ENCODE measurements at regions not wholly inside any gene's neighbourhood (a gene's known extent, or its start where the extent isn't known, plus 50 kb on each side); places are given as distances from the start of the nearest gene placed in this dataset.

DNA sequence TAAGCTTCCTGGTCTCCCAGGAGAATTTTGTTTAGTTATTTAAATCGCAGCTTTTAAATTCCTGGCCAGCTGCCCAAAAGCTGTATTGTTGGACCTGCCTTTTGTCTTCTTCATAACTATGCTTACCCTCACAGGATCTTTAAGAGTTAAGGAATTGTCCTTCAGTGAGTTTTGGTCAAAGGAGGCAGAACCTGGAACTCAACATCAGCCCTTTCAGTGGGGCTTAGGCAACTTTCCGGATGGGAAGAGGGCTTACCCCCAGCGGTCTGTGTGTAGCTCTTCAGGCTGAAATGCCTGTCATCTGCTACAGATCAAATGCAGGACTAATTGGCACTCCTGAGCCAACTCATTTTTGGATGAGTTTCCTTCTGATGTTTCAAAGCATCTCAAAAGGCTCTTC, 402.6 kb downstream of the SIPA1L2 start:
- H3K9me2 ChIP-seq = no peaks in the 10 kb centered on the region
- H3K4me3 ChIP-seq (ENCODE audit: low read depth in 2 of 2, low read length in 1 of 2) = no peak overlapping the region
- no peak overlapping the region for H3K27ac ChIP-seq (ENCODE audit: low read depth in 2 of 2, low read length in 1 of 2)
- no peaks in the 10 kb centered on the region for H3K27me3 ChIP-seq (ENCODE audit: insufficient read depth)
- peaks cover 5 to 22% of the 10 kb centered on the region in 2 experiments; a peak in 3 of 4 replicates for H3K4me1 ChIP-seq (ENCODE audit: control insufficient read depth in 1 of 2, insufficient read depth in 2 of 2, low read depth in 1 of 2, low read length in 1 of 2)
- H3K4me2 ChIP-seq = no peak overlapping the region
- no peak overlapping the region for H3K9ac ChIP-seq
- ChIA-PET CTCF (interaction anchor here (0.7 to 0.8 kb wide), 2 partner anchors 12 to 579 kb away, joined by 3 read pairs; no protein-coding TSS in a partner anchor), POLR2A (no interaction called here)
- WGBS (ENCODE audit: low lambda C conversion rate) = 42% methylated on average over 3 of the region's 3 CpGs
- H3K36me3 ChIP-seq (replicated peaks in 1 of 2; ENCODE audit: control insufficient read depth in 1 of 2, insufficient read depth in 2 of 2, low read length in 1 of 2) = no peaks in the 10 kb centered on the region
- DNase-seq = no peak
- H4K20me1 ChIP-seq (ENCODE audit: insufficient read depth) = no peaks in the 10 kb centered on the region
- no peaks in the 10 kb centered on the region for H3K9me3 ChIP-seq
- no peaks in the 10 kb centered on the region for H3K79me2 ChIP-seq (ENCODE audit: insufficient read depth)
- no peak overlapping the region for H2AFZ ChIP-seq (ENCODE audit: low read depth)
- H3F3A ChIP-seq (replicated peaks; ENCODE audit: insufficient read depth) = no peaks in the 10 kb centered on the region
- TF ChIP-seq, protein P1, sequence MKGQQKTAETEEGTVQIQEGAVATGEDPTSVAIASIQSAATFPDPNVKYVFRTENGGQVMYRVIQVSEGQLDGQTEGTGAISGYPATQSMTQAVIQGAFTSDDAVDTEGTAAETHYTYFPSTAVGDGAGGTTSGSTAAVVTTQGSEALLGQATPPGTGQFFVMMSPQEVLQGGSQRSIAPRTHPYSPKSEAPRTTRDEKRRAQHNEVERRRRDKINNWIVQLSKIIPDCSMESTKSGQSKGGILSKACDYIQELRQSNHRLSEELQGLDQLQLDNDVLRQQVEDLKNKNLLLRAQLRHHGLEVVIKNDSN (IDR thresholded peaks at IDR 0.05; ENCODE audit: borderline replicate concordance, low read depth) = no peak
- TF ChIP-seq YY1 (IDR thresholded peaks at IDR 0.05; ENCODE audit: low read depth) = no peak
- TF ChIP-seq NRF1 (IDR thresholded peaks at IDR 0.05; ENCODE audit: low read depth, low read length) = no peak
- TF ChIP-seq, protein P2, sequence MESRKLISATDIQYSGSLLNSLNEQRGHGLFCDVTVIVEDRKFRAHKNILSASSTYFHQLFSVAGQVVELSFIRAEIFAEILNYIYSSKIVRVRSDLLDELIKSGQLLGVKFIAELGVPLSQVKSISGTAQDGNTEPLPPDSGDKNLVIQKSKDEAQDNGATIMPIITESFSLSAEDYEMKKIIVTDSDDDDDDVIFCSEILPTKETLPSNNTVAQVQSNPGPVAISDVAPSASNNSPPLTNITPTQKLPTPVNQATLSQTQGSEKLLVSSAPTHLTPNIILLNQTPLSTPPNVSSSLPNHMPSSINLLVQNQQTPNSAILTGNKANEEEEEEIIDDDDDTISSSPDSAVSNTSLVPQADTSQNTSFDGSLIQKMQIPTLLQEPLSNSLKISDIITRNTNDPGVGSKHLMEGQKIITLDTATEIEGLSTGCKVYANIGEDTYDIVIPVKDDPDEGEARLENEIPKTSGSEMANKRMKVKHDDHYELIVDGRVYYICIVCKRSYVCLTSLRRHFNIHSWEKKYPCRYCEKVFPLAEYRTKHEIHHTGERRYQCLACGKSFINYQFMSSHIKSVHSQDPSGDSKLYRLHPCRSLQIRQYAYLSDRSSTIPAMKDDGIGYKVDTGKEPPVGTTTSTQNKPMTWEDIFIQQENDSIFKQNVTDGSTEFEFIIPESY (IDR thresholded peaks at IDR 0.05; ENCODE audit: borderline replicate concordance, low read depth) = no peak
- no peak for TF ChIP-seq TAF1 (IDR thresholded peaks at IDR 0.05; ENCODE audit: borderline replicate concordance, low read depth, low read length)
- TF ChIP-seq JUND (IDR thresholded peaks at IDR 0.05) = no peak
- TF ChIP-seq EZH2phosphoT487 (IDR thresholded peaks at IDR 0.05; ENCODE audit: borderline replicate concordance, low read depth) = no peak
- TF ChIP-seq EP300 (IDR thresholded peaks at IDR 0.05; ENCODE audit: borderline replicate concordance in 1 of 2, low read depth in 1 of 2, low read length in 1 of 2) = no peak

DNA sequence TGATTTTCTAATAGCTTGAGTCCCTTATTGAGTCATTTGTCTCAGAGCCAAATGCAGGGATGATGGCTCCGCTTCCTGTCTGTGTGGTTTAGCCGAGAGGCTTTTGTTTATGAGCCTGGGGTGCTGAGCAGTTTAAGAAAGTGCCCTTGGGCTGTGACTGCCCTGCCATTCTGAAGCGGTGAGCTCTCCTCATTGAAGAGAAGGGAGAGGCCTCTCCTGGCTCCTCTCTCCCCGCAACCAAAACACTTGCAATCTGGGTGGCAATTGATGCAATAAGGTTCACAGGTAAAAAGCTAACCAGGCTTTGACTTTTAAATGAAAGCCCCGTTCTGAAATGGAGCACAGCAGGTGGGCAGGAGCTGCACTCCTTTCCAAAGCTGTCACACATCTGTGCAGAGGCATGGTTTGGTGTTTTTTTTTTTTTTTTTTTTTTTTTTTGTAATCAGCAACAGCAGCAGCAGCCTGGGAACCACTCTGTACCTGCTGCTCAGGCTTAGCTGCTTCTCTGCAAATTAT, 403.7 kb downstream of the SIPA1L2 start:
- POLR2A ChIA-PET = no interaction called here
- 47% methylated on average over 4 of the region's 5 CpGs for WGBS (ENCODE audit: low lambda C conversion rate)
- Histone ChIP-seq H3K9me2 (no peaks in the 10 kb centered on the region), H3F3A (replicated peaks; ENCODE audit: insufficient read depth) (no peaks in the 10 kb centered on the region), H4K20me1 (ENCODE audit: insufficient read depth) (no peaks in the 10 kb centered on the region), H3K4me1 (ENCODE audit: control insufficient read depth in 1 of 2, insufficient read depth in 2 of 2, low read depth in 1 of 2, low read length in 1 of 2) (peaks cover 5 to 22% of the 10 kb centered on the region in 2 experiments; a peak in 3 of 4 replicates), H3K9me3 (no peaks in the 10 kb centered on the region), H3K4me2 (peak overlapping the region; percentile 67; the same call in 1 of the 2 replicates), H3K79me2 (ENCODE audit: insufficient read depth) (no peaks in the 10 kb centered on the region), H3K9ac (no peak overlapping the region), H3K27ac (ENCODE audit: low read depth in 2 of 2, low read length in 1 of 2) (peak overlapping the region in 1 of 2 experiments; percentile 16; a peak in 1 of 4 replicates), H3K36me3 (replicated peaks in 1 of 2; ENCODE audit: control insufficient read depth in 1 of 2, insufficient read depth in 2 of 2, low read length in 1 of 2) (no peaks in the 10 kb centered on the region), H2AFZ (ENCODE audit: low read depth) (peak overlapping the region; percentile 35; the same call in 1 of the 2 replicates), H3K4me3 (ENCODE audit: low read depth in 2 of 2, low read length in 1 of 2) (no peak overlapping the region), H3K27me3 (ENCODE audit: insufficient read depth) (no peaks in the 10 kb centered on the region)
- CTCF ChIA-PET = interaction anchor here (0.6 to 1.5 kb wide), 3 partner anchors 20 to 284 kb away, joined by 3 read pairs; no protein-coding TSS in a partner anchor
- TF ChIP-seq NFIC (IDR thresholded peaks at IDR 0.05; ENCODE audit: borderline replicate concordance) (peak; percentile 57), JUND (IDR thresholded peaks at IDR 0.05) (0 out of 2 replicates have a peak, but pooled peaks have one; percentile 7), TAF1 (IDR thresholded peaks at IDR 0.05; ENCODE audit: borderline replicate concordance, low read depth, low read length) (no peak), TCF12 (IDR thresholded peaks at IDR 0.05) (peak; percentile 6; the same call in 1 of the 2 replicates)
- no peak for DNase-seq

All from SK-N-SH (cell line).